ENCODE measurements at regions not wholly inside any gene's neighbourhood (a gene's known extent, or its start where the extent isn't known, plus 50 kb on each side); places are given as distances from the start of the nearest gene placed in this dataset.

DNA sequence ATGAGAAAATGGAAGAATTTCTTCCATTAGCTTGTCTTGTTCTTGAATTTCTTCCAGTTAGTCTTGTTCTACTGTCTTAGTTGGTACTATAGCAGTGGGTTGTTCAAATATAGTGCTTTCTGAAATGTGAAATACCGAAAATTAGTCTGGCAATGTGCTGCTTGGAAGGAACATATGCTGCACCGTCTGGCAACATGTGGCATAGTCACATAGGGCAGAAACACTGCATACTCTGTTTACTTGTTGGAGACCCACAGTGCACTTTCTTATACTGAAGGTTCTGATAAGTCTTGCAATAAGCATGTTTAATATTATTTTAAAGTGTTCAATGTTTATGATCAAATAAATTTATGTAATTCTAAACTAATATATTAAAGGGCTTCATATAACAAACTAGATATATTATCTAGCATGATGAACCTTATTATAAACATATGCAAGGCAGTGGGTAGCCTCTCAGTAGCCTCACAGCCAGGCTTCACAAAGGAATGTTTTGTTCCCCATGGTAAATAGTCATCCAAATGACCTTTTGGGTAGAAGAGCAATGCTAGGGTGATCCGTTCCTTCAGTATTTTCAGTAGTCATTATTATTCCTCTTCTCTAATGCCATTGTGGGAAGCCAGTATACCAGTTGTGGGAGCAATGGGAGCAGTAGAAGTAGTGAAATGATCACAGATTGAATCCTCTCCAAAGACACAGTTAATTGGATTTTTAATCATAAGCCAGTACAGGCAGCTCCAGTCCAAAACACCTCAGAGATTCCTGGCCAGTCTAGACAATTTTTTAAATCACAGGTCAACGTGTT, 1106.7 kb downstream of the DTWD2 start:
- Mint-ChIP-seq H3K4me1 (peaks cover 2% of the 10 kb centered on the region; the same call in 1 of the 2 replicates), H3K27ac (no peak overlapping the region), H3K27me3 (ENCODE audit: low read depth) (no peaks in the 10 kb centered on the region), H3K9me3 (no peaks in the 10 kb centered on the region), H3K4me3 (no peak overlapping the region), H3K36me3 (no peaks in the 10 kb centered on the region)
- CTCF ChIA-PET: no interaction called here
- no peak for ATAC-seq
- no peak for DNase-seq (ENCODE audit: low spot score)
- POLR2A ChIA-PET: no interaction called here
- TF ChIP-seq, protein P1, sequence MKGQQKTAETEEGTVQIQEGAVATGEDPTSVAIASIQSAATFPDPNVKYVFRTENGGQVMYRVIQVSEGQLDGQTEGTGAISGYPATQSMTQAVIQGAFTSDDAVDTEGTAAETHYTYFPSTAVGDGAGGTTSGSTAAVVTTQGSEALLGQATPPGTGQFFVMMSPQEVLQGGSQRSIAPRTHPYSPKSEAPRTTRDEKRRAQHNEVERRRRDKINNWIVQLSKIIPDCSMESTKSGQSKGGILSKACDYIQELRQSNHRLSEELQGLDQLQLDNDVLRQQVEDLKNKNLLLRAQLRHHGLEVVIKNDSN (CRISPR knock-in tag; IDR thresholded peaks at IDR 0.05): no peak
- TF ChIP-seq OVOL2 (CRISPR knock-in tag; IDR thresholded peaks at IDR 0.05; ENCODE audit: borderline replicate concordance) (no peak), JUN (CRISPR knock-in tag; IDR thresholded peaks at IDR 0.05) (no peak), ETV6 (CRISPR knock-in tag; IDR thresholded peaks at IDR 0.05) (no peak), SMAD4 (CRISPR knock-in tag; IDR thresholded peaks at IDR 0.05) (no peak), CREM (CRISPR knock-in tag; IDR thresholded peaks at IDR 0.05) (no peak), SMAD3 (CRISPR knock-in tag; IDR thresholded peaks at IDR 0.05; ENCODE audit: borderline replicate concordance) (no peak), NFYB (CRISPR knock-in tag; conservative IDR thresholded peaks at IDR 0.05; ENCODE audit: low read depth) (no peak), TP53 (CRISPR knock-in tag; IDR thresholded peaks at IDR 0.05) (no peak)
- TF ChIP-seq, protein P2, sequence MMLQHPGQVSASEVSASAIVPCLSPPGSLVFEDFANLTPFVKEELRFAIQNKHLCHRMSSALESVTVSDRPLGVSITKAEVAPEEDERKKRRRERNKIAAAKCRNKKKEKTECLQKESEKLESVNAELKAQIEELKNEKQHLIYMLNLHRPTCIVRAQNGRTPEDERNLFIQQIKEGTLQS (CRISPR knock-in tag; conservative IDR thresholded peaks at IDR 0.05): no peak
- TF ChIP-seq, protein P3, sequence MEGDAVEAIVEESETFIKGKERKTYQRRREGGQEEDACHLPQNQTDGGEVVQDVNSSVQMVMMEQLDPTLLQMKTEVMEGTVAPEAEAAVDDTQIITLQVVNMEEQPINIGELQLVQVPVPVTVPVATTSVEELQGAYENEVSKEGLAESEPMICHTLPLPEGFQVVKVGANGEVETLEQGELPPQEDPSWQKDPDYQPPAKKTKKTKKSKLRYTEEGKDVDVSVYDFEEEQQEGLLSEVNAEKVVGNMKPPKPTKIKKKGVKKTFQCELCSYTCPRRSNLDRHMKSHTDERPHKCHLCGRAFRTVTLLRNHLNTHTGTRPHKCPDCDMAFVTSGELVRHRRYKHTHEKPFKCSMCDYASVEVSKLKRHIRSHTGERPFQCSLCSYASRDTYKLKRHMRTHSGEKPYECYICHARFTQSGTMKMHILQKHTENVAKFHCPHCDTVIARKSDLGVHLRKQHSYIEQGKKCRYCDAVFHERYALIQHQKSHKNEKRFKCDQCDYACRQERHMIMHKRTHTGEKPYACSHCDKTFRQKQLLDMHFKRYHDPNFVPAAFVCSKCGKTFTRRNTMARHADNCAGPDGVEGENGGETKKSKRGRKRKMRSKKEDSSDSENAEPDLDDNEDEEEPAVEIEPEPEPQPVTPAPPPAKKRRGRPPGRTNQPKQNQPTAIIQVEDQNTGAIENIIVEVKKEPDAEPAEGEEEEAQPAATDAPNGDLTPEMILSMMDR (IDR thresholded peaks at IDR 0.05): no peak

DNA sequence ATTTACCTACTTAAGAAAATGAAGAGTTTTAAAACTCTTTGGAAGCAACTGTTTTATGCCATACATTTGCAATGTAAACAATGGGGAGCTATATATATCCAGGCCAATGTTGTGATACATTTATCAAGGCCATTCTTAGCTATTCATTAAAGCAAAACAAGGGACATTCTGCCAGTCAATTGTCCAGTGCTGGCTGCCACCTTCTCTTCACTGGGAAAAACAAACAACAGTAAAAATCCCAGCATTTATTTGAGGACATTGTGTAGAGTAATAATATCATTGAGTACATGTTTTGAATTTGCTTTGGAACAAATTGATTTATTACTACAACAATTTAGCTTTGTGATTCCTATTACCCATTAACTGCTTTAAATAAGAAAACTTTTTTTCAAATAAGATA, 1107.4 kb downstream of the DTWD2 start:
- DNase-seq (ENCODE audit: low spot score) (no peak), ATAC-seq (no peak)
- ChIA-PET POLR2A (no interaction called here), CTCF (no interaction called here)
- Mint-ChIP-seq H3K27ac (no peak overlapping the region), H3K36me3 (no peaks in the 10 kb centered on the region), H3K9me3 (no peaks in the 10 kb centered on the region), H3K27me3 (ENCODE audit: low read depth) (no peaks in the 10 kb centered on the region), H3K4me3 (no peak overlapping the region), H3K4me1 (peaks cover 2% of the 10 kb centered on the region; the same call in 1 of the 2 replicates)
- TF ChIP-seq, protein P2 (CRISPR knock-in tag; conservative IDR thresholded peaks at IDR 0.05): no peak
- TF ChIP-seq ZBTB21 (CRISPR knock-in tag; IDR thresholded peaks at IDR 0.05; ENCODE audit: borderline replicate concordance) (no peak), ZNF263 (CRISPR knock-in tag; IDR thresholded peaks at IDR 0.05; ENCODE audit: low read depth) (no peak), ELF4 (CRISPR knock-in tag; IDR thresholded peaks at IDR 0.05; ENCODE audit: low read depth) (no peak), ATF1 (CRISPR knock-in tag; IDR thresholded peaks at IDR 0.05) (no peak), SOX15 (CRISPR knock-in tag; IDR thresholded peaks at IDR 0.05) (no peak), CREM (CRISPR knock-in tag; IDR thresholded peaks at IDR 0.05) (no peak), GRHL2 (CRISPR knock-in tag; IDR thresholded peaks at IDR 0.05; ENCODE audit: insufficient replicate concordance, severe bottlenecking) (no peak), ZNF671 (CRISPR knock-in tag; IDR thresholded peaks at IDR 0.05) (no peak), ZNF138 (CRISPR knock-in tag; conservative IDR thresholded peaks at IDR 0.05) (no peak)
- TF ChIP-seq, protein P4, sequence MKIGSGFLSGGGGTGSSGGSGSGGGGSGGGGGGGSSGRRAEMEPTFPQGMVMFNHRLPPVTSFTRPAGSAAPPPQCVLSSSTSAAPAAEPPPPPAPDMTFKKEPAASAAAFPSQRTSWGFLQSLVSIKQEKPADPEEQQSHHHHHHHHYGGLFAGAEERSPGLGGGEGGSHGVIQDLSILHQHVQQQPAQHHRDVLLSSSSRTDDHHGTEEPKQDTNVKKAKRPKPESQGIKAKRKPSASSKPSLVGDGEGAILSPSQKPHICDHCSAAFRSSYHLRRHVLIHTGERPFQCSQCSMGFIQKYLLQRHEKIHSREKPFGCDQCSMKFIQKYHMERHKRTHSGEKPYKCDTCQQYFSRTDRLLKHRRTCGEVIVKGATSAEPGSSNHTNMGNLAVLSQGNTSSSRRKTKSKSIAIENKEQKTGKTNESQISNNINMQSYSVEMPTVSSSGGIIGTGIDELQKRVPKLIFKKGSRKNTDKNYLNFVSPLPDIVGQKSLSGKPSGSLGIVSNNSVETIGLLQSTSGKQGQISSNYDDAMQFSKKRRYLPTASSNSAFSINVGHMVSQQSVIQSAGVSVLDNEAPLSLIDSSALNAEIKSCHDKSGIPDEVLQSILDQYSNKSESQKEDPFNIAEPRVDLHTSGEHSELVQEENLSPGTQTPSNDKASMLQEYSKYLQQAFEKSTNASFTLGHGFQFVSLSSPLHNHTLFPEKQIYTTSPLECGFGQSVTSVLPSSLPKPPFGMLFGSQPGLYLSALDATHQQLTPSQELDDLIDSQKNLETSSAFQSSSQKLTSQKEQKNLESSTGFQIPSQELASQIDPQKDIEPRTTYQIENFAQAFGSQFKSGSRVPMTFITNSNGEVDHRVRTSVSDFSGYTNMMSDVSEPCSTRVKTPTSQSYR (CRISPR knock-in tag; IDR thresholded peaks at IDR 0.05): no peak
- TF ChIP-seq, protein P5, sequence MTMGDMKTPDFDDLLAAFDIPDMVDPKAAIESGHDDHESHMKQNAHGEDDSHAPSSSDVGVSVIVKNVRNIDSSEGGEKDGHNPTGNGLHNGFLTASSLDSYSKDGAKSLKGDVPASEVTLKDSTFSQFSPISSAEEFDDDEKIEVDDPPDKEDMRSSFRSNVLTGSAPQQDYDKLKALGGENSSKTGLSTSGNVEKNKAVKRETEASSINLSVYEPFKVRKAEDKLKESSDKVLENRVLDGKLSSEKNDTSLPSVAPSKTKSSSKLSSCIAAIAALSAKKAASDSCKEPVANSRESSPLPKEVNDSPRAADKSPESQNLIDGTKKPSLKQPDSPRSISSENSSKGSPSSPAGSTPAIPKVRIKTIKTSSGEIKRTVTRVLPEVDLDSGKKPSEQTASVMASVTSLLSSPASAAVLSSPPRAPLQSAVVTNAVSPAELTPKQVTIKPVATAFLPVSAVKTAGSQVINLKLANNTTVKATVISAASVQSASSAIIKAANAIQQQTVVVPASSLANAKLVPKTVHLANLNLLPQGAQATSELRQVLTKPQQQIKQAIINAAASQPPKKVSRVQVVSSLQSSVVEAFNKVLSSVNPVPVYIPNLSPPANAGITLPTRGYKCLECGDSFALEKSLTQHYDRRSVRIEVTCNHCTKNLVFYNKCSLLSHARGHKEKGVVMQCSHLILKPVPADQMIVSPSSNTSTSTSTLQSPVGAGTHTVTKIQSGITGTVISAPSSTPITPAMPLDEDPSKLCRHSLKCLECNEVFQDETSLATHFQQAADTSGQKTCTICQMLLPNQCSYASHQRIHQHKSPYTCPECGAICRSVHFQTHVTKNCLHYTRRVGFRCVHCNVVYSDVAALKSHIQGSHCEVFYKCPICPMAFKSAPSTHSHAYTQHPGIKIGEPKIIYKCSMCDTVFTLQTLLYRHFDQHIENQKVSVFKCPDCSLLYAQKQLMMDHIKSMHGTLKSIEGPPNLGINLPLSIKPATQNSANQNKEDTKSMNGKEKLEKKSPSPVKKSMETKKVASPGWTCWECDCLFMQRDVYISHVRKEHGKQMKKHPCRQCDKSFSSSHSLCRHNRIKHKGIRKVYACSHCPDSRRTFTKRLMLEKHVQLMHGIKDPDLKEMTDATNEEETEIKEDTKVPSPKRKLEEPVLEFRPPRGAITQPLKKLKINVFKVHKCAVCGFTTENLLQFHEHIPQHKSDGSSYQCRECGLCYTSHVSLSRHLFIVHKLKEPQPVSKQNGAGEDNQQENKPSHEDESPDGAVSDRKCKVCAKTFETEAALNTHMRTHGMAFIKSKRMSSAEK (CRISPR knock-in tag; IDR thresholded peaks at IDR 0.05; ENCODE audit: borderline replicate concordance): no peak
- TF ChIP-seq, protein P3 (IDR thresholded peaks at IDR 0.05): no peak
